ENCODE measurements at regions not wholly inside any gene's neighbourhood (a gene's known extent, or its start where the extent isn't known, plus 50 kb on each side); places are given as distances from the start of the nearest gene placed in this dataset.

GRCh38 chr15:61331019-61331418 is 101.9 kb upstream of the RORA start:
- no peak for ATAC-seq (ENCODE audit: insufficient read depth, low read depth)
- Histone ChIP-seq H3K36me3 (ENCODE audit: insufficient read depth, low read length) (no peaks in the 10 kb centered on the region), H3K4me2 (ENCODE audit: insufficient read depth, low read length) (no peak overlapping the region), H3K4me3 (ENCODE audit: low read depth in 1 of 2, low read length in 2 of 2) (no peak overlapping the region), H3K79me2 (ENCODE audit: insufficient read depth, low read length) (no peaks in the 10 kb centered on the region), H3K27ac (ENCODE audit: low read length) (no peak overlapping the region), H2AFZ (ENCODE audit: low read depth, low read length) (no peak overlapping the region), H3K27me3 (ENCODE audit: insufficient read depth, low read length, poor library complexity) (no peaks in the 10 kb centered on the region), H3K9me3 (ENCODE audit: insufficient read depth, low read length, severe bottlenecking) (no peaks in the 10 kb centered on the region), H3K4me1 (ENCODE audit: insufficient read depth, low read length) (no peaks in the 10 kb centered on the region), H3K9ac (ENCODE audit: low read depth, low read length) (no peak overlapping the region), H4K20me1 (ENCODE audit: insufficient read depth, low read length) (no peaks in the 10 kb centered on the region)
- DNase-seq: no peak
- TF ChIP-seq, protein P1, sequence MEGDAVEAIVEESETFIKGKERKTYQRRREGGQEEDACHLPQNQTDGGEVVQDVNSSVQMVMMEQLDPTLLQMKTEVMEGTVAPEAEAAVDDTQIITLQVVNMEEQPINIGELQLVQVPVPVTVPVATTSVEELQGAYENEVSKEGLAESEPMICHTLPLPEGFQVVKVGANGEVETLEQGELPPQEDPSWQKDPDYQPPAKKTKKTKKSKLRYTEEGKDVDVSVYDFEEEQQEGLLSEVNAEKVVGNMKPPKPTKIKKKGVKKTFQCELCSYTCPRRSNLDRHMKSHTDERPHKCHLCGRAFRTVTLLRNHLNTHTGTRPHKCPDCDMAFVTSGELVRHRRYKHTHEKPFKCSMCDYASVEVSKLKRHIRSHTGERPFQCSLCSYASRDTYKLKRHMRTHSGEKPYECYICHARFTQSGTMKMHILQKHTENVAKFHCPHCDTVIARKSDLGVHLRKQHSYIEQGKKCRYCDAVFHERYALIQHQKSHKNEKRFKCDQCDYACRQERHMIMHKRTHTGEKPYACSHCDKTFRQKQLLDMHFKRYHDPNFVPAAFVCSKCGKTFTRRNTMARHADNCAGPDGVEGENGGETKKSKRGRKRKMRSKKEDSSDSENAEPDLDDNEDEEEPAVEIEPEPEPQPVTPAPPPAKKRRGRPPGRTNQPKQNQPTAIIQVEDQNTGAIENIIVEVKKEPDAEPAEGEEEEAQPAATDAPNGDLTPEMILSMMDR (IDR thresholded peaks at IDR 0.05; ENCODE audit: borderline replicate concordance, extremely low read depth, low read length, poor library complexity, severe bottlenecking): no peak
- TF ChIP-seq EZH2 (IDR thresholded peaks at IDR 0.05; ENCODE audit: borderline replicate concordance, low read depth, low read length, severe bottlenecking): no peak

GRCh38 chr15:61327019-61327631 is 98.0 kb upstream of the RORA start:
- no peaks in the 10 kb centered on the region for H3K36me3 ChIP-seq (ENCODE audit: insufficient read depth, low read length)
- no peaks in the 10 kb centered on the region for H3K27me3 ChIP-seq (ENCODE audit: insufficient read depth, low read length, poor library complexity)
- no peaks in the 10 kb centered on the region for H3K4me1 ChIP-seq (ENCODE audit: insufficient read depth, low read length)
- H3K27ac ChIP-seq (ENCODE audit: low read length): no peak overlapping the region
- no peak for DNase-seq
- H3K79me2 ChIP-seq (ENCODE audit: insufficient read depth, low read length): no peaks in the 10 kb centered on the region
- H3K4me3 ChIP-seq (ENCODE audit: low read depth in 1 of 2, low read length in 2 of 2): no peak overlapping the region
- no peak overlapping the region for H3K9ac ChIP-seq (ENCODE audit: low read depth, low read length)
- H3K4me2 ChIP-seq (ENCODE audit: insufficient read depth, low read length): no peak overlapping the region
- TF ChIP-seq, protein P1 (IDR thresholded peaks at IDR 0.05; ENCODE audit: borderline replicate concordance, extremely low read depth, low read length, poor library complexity, severe bottlenecking): no peak
- TF ChIP-seq EZH2 (IDR thresholded peaks at IDR 0.05; ENCODE audit: borderline replicate concordance, low read depth, low read length, severe bottlenecking): no peak
- H2AFZ ChIP-seq (ENCODE audit: low read depth, low read length): no peak overlapping the region
- no peaks in the 10 kb centered on the region for H4K20me1 ChIP-seq (ENCODE audit: insufficient read depth, low read length)
- no peaks in the 10 kb centered on the region for H3K9me3 ChIP-seq (ENCODE audit: insufficient read depth, low read length, severe bottlenecking)
- ATAC-seq (ENCODE audit: insufficient read depth, low read depth): no peak

DNA sequence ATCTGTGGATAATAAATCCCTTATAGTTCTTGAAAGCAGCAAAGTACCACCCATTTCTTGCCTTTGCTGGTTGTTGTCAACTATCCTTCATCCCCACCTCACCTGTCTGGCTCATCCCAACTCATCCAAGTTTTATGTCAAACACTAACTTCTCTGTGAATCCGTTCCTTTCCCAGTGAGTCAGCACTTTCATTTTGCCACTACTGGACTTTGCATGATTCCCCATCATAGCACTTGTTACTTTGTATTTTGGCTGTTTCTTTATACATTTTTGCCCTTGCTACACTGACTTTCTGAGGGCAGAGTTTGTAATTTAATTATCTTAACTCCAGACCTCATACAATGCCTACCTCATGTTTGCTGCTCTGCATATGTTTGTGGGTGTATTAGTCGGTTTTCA is 90.8 kb upstream of the RORA start:
- no peaks in the 10 kb centered on the region for H3K9me3 ChIP-seq (ENCODE audit: insufficient read depth, low read length, severe bottlenecking)
- no peaks in the 10 kb centered on the region for H4K20me1 ChIP-seq (ENCODE audit: insufficient read depth, low read length)
- H3K4me1 ChIP-seq (ENCODE audit: insufficient read depth, low read length): no peaks in the 10 kb centered on the region
- no peak overlapping the region for H3K4me3 ChIP-seq (ENCODE audit: low read depth in 1 of 2, low read length in 2 of 2)
- no peak overlapping the region for H3K4me2 ChIP-seq (ENCODE audit: insufficient read depth, low read length)
- no peak overlapping the region for H2AFZ ChIP-seq (ENCODE audit: low read depth, low read length)
- DNase-seq (no peak), ATAC-seq (ENCODE audit: insufficient read depth, low read depth) (no peak)
- H3K9ac ChIP-seq (ENCODE audit: low read depth, low read length): no peak overlapping the region
- H3K79me2 ChIP-seq (ENCODE audit: insufficient read depth, low read length): no peaks in the 10 kb centered on the region
- TF ChIP-seq EZH2 (IDR thresholded peaks at IDR 0.05; ENCODE audit: borderline replicate concordance, low read depth, low read length, severe bottlenecking): no peak
- TF ChIP-seq, protein P1 (IDR thresholded peaks at IDR 0.05; ENCODE audit: borderline replicate concordance, extremely low read depth, low read length, poor library complexity, severe bottlenecking): no peak
- H3K27me3 ChIP-seq (ENCODE audit: insufficient read depth, low read length, poor library complexity): no peaks in the 10 kb centered on the region
- no peak overlapping the region for H3K27ac ChIP-seq (ENCODE audit: low read length)
- no peaks in the 10 kb centered on the region for H3K36me3 ChIP-seq (ENCODE audit: insufficient read depth, low read length)
